ENCODE measurements at regions not wholly inside any gene's neighbourhood (a gene's known extent, or its start where the extent isn't known, plus 50 kb on each side); places are given as distances from the start of the nearest gene placed in this dataset.
A peak's percentile ranks its signal among the peaks of the same experiment; 100 is the strongest.

GRCh38 chr1:182122256-182122912 lies 60.9 kb upstream of the ZNF648 start:
- DNase-seq (ENCODE audit: low spot score), result no peak

- DNase-seq (ENCODE audit: low spot score), result no peak
Observed at GRCh38 chr1:182121787-182122186, 60.3 kb upstream of the ZNF648 start.

GRCh38 chr1:182120411-182121258 lies 59.1 kb upstream of the ZNF648 start:
- DNase-seq (ENCODE audit: low spot score), result peak; percentile 95

- DNase-seq (ENCODE audit: low spot score), result no peak
Observed at GRCh38 chr1:182119631-182120030, 58.1 kb upstream of the ZNF648 start.

- no peak for DNase-seq (ENCODE audit: low spot score)
Observed at GRCh38 chr1:182118851-182119250, 57.3 kb upstream of the ZNF648 start.

- no peak for DNase-seq (ENCODE audit: low spot score)
Observed at GRCh38 chr1:182114627-182115023, 53.1 kb upstream of the ZNF648 start.

GRCh38 chr1:182113879-182114626 lies 52.5 kb upstream of the ZNF648 start:
- no peak for DNase-seq (ENCODE audit: low spot score)

GRCh38 chr1:182111496-182111895 lies 50.0 kb upstream of the ZNF648 start:
- no peak for DNase-seq (ENCODE audit: low spot score)
